Fibroblast of the aortic adventitia (primary cell): ENCODE measurements at regions not wholly inside any gene's neighbourhood (a gene's known extent, or its start where the extent isn't known, plus 50 kb on each side); places are given as distances from the start of the nearest gene placed in this dataset.

Experiments used
- DNase-seq: peaks from one replicate; pipeline ENCODE4 v3.0.0-alpha.2; 2010; ENCODE audit warnings: low read depth
- H3K4me3 ChIP-seq: 2 replicates; pipeline ENCODE4 v1.5.1; 2011; ENCODE audit warnings: low read depth, mild to moderate bottlenecking, control low read depth, low read length, moderate library complexity
- TF ChIP-seq, protein P1 (sequence below): IDR thresholded peaks from 2 replicates; pipeline ENCODE4 v1.5.1; 2011; ENCODE audit warnings: mild to moderate bottlenecking, low read length, control low read depth, inconsistent platforms; ENCODE audit not compliant: insufficient read depth

GRCh38 chr2:52467189-52467588, 1300.4 kb upstream of the CHAC2 start:
- H3K4me3 ChIP-seq, result no peak overlapping the region
- no peak for DNase-seq
- TF ChIP-seq, protein P1, sequence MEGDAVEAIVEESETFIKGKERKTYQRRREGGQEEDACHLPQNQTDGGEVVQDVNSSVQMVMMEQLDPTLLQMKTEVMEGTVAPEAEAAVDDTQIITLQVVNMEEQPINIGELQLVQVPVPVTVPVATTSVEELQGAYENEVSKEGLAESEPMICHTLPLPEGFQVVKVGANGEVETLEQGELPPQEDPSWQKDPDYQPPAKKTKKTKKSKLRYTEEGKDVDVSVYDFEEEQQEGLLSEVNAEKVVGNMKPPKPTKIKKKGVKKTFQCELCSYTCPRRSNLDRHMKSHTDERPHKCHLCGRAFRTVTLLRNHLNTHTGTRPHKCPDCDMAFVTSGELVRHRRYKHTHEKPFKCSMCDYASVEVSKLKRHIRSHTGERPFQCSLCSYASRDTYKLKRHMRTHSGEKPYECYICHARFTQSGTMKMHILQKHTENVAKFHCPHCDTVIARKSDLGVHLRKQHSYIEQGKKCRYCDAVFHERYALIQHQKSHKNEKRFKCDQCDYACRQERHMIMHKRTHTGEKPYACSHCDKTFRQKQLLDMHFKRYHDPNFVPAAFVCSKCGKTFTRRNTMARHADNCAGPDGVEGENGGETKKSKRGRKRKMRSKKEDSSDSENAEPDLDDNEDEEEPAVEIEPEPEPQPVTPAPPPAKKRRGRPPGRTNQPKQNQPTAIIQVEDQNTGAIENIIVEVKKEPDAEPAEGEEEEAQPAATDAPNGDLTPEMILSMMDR, result no peak

GRCh38 chr2:52465287-52465686, 1302.3 kb upstream of the CHAC2 start:
- DNase-seq, result no peak
- TF ChIP-seq, protein P1, result no peak
- no peak overlapping the region for H3K4me3 ChIP-seq

DNA sequence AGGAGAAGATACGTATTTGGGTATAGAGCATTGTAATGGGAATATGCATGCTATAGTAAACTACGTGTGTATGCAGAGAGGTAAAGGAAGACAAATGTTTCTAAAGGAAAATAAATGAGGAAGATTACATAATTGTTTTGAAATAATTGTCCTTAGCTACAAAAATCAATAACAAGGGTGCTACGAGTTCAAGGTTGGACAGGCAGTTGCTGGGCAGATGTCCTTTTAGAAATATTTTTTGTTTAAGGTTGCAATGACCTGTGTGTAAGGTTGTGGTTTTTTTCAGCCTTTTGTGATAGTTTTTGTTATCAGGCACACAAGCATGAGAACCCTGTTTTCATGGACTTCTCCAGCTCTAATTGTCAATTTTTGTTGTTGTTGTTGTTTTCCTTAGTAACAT, 1304.1 kb upstream of the CHAC2 start:
- TF ChIP-seq, protein P1, result no peak
- H3K4me3 ChIP-seq, result no peak overlapping the region
- DNase-seq, result no peak

DNA sequence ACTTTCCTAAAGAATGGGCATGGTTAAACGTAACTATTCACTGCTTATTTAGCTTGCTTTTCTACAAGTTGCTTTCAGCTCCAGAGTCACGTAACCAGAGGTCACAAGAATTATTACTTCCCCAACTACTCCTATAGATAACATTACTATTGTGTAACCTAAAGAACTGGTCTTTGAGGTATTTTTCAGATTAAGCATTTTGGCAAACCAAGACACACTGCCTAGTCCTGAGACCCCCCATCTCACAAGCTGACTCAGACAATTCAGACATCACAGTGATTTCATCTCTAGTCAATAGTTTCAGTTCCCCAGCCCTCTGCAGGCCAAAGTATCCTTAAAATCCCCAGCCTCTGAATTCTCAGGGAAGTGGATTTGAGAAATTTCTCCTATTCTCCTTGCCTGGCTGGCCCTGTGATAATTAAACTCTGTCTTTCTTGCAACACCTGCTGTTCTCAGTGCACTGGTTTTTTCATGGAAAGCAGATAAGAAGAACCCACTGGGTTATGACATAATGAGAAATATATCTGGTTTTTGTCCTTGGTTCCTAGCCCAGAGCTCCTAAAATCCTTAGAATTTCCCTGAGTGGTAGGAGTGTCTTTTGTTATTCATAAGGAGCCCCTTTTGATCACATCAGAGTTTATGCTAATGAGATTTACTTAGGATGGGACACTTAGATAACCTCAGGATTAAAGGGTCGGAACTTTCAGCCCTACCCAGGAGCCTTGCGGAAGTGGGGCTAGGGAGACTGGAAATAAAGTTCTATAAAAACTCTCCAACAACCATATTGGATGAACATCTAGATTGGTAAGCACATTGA, 1310.8 kb upstream of the CHAC2 start:
- DNase-seq, result no peak
- no peak overlapping the region for H3K4me3 ChIP-seq
- TF ChIP-seq, protein P1, result no peak

DNA sequence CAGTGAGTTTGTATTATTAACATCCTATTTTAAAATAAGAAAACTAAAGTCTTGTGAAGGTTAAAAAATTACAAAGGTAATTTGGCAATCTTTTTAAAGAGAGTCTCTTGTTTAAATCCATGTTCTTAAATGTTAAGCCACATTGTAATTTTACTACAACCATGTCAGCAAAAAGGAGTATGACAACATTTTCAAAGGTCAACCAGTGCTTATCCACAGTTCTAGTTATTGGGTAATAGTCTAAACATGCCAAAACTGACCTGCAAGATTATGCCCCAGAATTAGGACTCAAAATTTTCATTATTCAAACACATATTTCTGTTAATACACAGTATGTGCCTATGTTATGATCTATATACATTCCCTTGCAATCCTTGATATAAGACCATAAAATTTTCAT, 1312.6 kb upstream of the CHAC2 start:
- H3K4me3 ChIP-seq, result no peak overlapping the region
- no peak for DNase-seq
- TF ChIP-seq, protein P1, result no peak

- no peak overlapping the region for H3K4me3 ChIP-seq
- TF ChIP-seq, protein P1, result no peak
- DNase-seq, result no peak
Observed at GRCh38 chr2:52452201-52452600, 1315.4 kb upstream of the CHAC2 start.

DNA sequence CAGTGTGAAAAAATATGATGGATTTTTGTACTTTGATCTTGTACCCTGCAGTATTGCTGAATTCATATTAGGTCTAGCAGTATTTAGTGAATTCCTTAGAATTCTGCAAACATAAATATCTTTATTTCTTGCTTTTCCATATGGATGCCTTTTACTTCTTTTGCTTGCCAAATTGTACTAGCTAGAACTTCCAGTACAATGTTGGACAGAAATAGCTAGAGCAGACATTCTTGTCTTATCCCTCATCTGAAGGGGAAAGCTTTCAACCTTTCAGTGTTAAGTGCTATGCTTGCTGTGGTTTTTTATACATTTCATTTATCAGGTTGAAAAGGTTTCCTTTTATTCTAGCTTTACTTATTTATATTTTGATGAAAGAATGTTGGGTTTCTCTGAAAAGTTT, 1321.9 kb upstream of the CHAC2 start:
- TF ChIP-seq, protein P1, result no peak
- DNase-seq, result no peak
- no peak overlapping the region for H3K4me3 ChIP-seq
